Loucy (cell line): ENCODE measurements at regions not wholly inside any gene's neighbourhood (a gene's known extent, or its start where the extent isn't known, plus 50 kb on each side); places are given as distances from the start of the nearest gene placed in this dataset.

Experiments
- H2AFZ ChIP-seq: fragments of 200-600 bp; sonication (generic); 2 replicates; pipeline ENCODE4 v1.6.0; 2016; ENCODE audit warnings: antibody characterized with exemption, mild to moderate bottlenecking, low read length, moderate library complexity
- H3F3A ChIP-seq: fragments of 200-600 bp; 2 replicates; pipeline ENCODE4 v1.6.0; 2016; ENCODE audit warnings: antibody characterized with exemption, low read depth, mild to moderate bottlenecking
- H3K27me3 ChIP-seq: fragments of 200-600 bp; sonication (generic); 2 replicates; pipeline ENCODE4 v1.6.1; 2014; ENCODE audit warnings: low read length, mild to moderate bottlenecking; ENCODE audit not compliant: insufficient read depth, poor library complexity, severe bottlenecking
- H3K36me3 ChIP-seq: fragments of 200-600 bp; sonication (generic); 2 replicates; pipeline ENCODE4 v1.6.1; 2016; ENCODE audit warnings: low read length; ENCODE audit not compliant: insufficient read depth
- H3K4me1 ChIP-seq: fragments of 200-600 bp; sonication (generic); 2 replicates; pipeline ENCODE4 v1.5.1; 2014; ENCODE audit warnings: low read length, mild to moderate bottlenecking; ENCODE audit not compliant: insufficient read depth, poor library complexity, severe bottlenecking
- H3K4me2 ChIP-seq: fragments of 200-600 bp; sonication (generic); 2 replicates; pipeline ENCODE4 v1.6.0; 2014; ENCODE audit warnings: antibody characterized with exemption, low read length, low read depth, mild to moderate bottlenecking; ENCODE audit not compliant: poor library complexity, severe bottlenecking
- H3K4me3 ChIP-seq: fragments of 200-600 bp; sonication (generic); 2 replicates; pipeline ENCODE4 v1.5.1; 2014; ENCODE audit warnings: low read length, mild to moderate bottlenecking, mixed read lengths; ENCODE audit not compliant: poor library complexity, severe bottlenecking
- H3K79me2 ChIP-seq: fragments of 200-600 bp; sonication (generic); 2 replicates; pipeline ENCODE4 v1.6.1; 2014; ENCODE audit warnings: low read length; ENCODE audit not compliant: insufficient read depth
- H3K9ac ChIP-seq: fragments of 200-600 bp; sonication (generic); 2 replicates; pipeline ENCODE4 v1.6.0; 2014; ENCODE audit warnings: mild to moderate bottlenecking, low read depth, low read length, moderate library complexity; ENCODE audit not compliant: poor library complexity, severe bottlenecking
- H3K9me2 ChIP-seq: fragments of 200-600 bp; sonication (generic); replicated peaks from 2 replicates; pipeline ENCODE4 v1.6.1; 2016; ENCODE audit warnings: low read depth, low read length, mixed read lengths
- H3K9me3 ChIP-seq: fragments of 200-600 bp; sonication (generic); 2 replicates; pipeline ENCODE4 v1.6.1; 2014; ENCODE audit warnings: mild to moderate bottlenecking, antibody characterized with exemption, low read length, low read depth; ENCODE audit not compliant: insufficient read depth
- H4K20me1 ChIP-seq: fragments of 200-600 bp; sonication (generic); 2 replicates; pipeline ENCODE4 v1.6.0; 2014; ENCODE audit warnings: antibody characterized with exemption, low read length, mild to moderate bottlenecking; ENCODE audit not compliant: insufficient read depth, poor library complexity, severe bottlenecking
- CTCF ChIP-seq: fragments of 200-600 bp; sonication (generic); conservative IDR thresholded peaks from 2 replicates; pipeline ENCODE4 v1.5.1; 2014; ENCODE audit warnings: mild to moderate bottlenecking, antibody characterized with exemption, low read length
- EZH2phosphoT487 ChIP-seq: fragments of 200-600 bp; IDR thresholded peaks from 2 replicates; pipeline ENCODE4 v1.6.1; 2018; ENCODE audit warnings: antibody characterized with exemption, mild to moderate bottlenecking, moderate library complexity, borderline replicate concordance

- Histone ChIP-seq H3K9me3 (no peaks in the 10 kb centered on the region), H3K4me2 (no peak overlapping the region), H3K9me2 (no peaks in the 10 kb centered on the region), H3F3A (no peaks in the 10 kb centered on the region), H3K79me2 (no peaks in the 10 kb centered on the region), H3K27me3 (no peaks in the 10 kb centered on the region), H3K4me1 (no peaks in the 10 kb centered on the region), H3K9ac (no peak overlapping the region), H2AFZ (no peak overlapping the region), H4K20me1 (no peaks in the 10 kb centered on the region), H3K4me3 (no peak overlapping the region), H3K36me3 (no peaks in the 10 kb centered on the region)
- TF ChIP-seq CTCF (no peak), EZH2phosphoT487 (no peak)
Measured at GRCh38 chr16:8469102-8469778, 121.1 kb downstream of the TMEM114 start.

GRCh38 chr16:8464979-8465378 is 125.3 kb downstream of the TMEM114 start:
- H2AFZ ChIP-seq, result no peak overlapping the region
- no peak overlapping the region for H3K4me3 ChIP-seq
- no peaks in the 10 kb centered on the region for H3F3A ChIP-seq
- H3K4me1 ChIP-seq, result no peaks in the 10 kb centered on the region
- no peak for TF ChIP-seq EZH2phosphoT487
- TF ChIP-seq CTCF, result no peak
- no peaks in the 10 kb centered on the region for H3K9me3 ChIP-seq
- no peaks in the 10 kb centered on the region for H3K79me2 ChIP-seq
- no peaks in the 10 kb centered on the region for H3K36me3 ChIP-seq
- no peak overlapping the region for H3K4me2 ChIP-seq
- no peaks in the 10 kb centered on the region for H4K20me1 ChIP-seq
- no peaks in the 10 kb centered on the region for H3K9me2 ChIP-seq
- H3K9ac ChIP-seq, result no peak overlapping the region
- H3K27me3 ChIP-seq, result no peaks in the 10 kb centered on the region

- Histone ChIP-seq H2AFZ (no peak overlapping the region), H3K4me3 (no peak overlapping the region), H4K20me1 (no peaks in the 10 kb centered on the region), H3K4me2 (no peak overlapping the region), H3K79me2 (no peaks in the 10 kb centered on the region), H3F3A (no peaks in the 10 kb centered on the region), H3K27me3 (no peaks in the 10 kb centered on the region), H3K9ac (no peak overlapping the region), H3K4me1 (no peaks in the 10 kb centered on the region), H3K9me2 (no peaks in the 10 kb centered on the region), H3K36me3 (no peaks in the 10 kb centered on the region), H3K9me3 (no peaks in the 10 kb centered on the region)
- TF ChIP-seq CTCF (no peak), EZH2phosphoT487 (no peak)
Measured at GRCh38 chr16:8459085-8459733, 131.1 kb downstream of the TMEM114 start.
